ENCODE measurements at regions not wholly inside any gene's neighbourhood (a gene's known extent, or its start where the extent isn't known, plus 50 kb on each side); places are given as distances from the start of the nearest gene placed in this dataset.

DNA sequence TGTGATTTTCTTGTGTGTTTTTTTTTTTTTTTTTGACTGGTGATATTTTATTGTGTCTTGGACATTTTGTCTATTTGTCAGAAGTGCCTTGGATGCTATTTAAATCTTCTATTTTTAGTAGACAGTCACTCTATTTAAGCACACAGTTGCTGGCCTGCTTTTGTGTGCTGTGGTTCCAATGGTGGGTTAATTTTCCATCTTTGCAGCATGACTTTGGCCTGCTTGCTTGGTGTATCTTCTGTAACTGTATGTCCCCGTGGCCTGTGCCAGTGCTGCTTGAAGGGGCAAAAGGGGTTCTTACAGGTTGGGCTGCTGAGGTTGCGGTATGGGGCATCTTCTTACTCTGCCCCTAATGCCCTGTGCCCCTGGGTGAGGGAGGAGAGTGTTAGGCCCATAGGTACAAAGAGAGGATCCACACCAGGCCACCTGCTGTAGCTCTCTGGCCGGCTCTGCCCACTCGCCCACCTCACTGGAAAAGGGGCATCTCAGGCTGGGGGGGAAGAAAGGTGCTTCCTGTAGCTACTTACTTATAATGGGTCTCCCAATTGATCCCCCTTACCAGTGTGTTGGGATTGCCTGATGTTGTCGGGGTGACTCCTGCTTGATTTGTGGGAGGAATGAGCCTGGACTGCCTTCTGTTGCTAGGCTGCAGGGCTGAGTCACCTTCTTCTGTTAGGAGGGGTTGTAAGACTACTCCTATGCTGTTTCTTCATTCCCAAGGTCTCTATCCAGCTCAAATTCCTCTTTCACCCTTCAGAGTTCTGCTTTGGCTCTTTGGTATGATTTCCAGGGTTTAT lies 490.0 kb upstream of the HS6ST1 start:
- TF ChIP-seq, protein P1, sequence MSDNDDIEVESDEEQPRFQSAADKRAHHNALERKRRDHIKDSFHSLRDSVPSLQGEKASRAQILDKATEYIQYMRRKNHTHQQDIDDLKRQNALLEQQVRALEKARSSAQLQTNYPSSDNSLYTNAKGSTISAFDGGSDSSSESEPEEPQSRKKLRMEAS (IDR thresholded peaks at IDR 0.05) = no peak
- TF ChIP-seq, protein P2, sequence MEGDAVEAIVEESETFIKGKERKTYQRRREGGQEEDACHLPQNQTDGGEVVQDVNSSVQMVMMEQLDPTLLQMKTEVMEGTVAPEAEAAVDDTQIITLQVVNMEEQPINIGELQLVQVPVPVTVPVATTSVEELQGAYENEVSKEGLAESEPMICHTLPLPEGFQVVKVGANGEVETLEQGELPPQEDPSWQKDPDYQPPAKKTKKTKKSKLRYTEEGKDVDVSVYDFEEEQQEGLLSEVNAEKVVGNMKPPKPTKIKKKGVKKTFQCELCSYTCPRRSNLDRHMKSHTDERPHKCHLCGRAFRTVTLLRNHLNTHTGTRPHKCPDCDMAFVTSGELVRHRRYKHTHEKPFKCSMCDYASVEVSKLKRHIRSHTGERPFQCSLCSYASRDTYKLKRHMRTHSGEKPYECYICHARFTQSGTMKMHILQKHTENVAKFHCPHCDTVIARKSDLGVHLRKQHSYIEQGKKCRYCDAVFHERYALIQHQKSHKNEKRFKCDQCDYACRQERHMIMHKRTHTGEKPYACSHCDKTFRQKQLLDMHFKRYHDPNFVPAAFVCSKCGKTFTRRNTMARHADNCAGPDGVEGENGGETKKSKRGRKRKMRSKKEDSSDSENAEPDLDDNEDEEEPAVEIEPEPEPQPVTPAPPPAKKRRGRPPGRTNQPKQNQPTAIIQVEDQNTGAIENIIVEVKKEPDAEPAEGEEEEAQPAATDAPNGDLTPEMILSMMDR (IDR thresholded peaks at IDR 0.05; ENCODE audit: low read depth, low read length, missing input control) = no peak
- no peak for TF ChIP-seq SP1 (IDR thresholded peaks at IDR 0.05)
- TF ChIP-seq GABPA (IDR thresholded peaks at IDR 0.05 in 1 of 2, conservative IDR thresholded peaks at IDR 0.05 in 1 of 2) = no peak

Data from liver (tissue), 3 donors.